SK-N-SH (cell line): ENCODE measurements at regions not wholly inside any gene's neighbourhood (a gene's known extent, or its start where the extent isn't known, plus 50 kb on each side); places are given as distances from the start of the nearest gene placed in this dataset.
"Not testable (repeated sequence)": the region's sequence is repeated elsewhere in the genome, so short reads cannot be mapped to it uniquely, and the experiment has no call there.

Experiments used
- FOXM1 ChIP-seq: IDR thresholded peaks from 2 replicates; pipeline ENCODE4 v1.4.0; 2012; ENCODE audit warnings: low read depth, mild to moderate bottlenecking
- POLR2AphosphoS5 ChIP-seq: IDR thresholded peaks from 2 replicates; pipeline ENCODE4 v1.6.1; 2012; ENCODE audit warnings: low read depth, low read length

DNA sequence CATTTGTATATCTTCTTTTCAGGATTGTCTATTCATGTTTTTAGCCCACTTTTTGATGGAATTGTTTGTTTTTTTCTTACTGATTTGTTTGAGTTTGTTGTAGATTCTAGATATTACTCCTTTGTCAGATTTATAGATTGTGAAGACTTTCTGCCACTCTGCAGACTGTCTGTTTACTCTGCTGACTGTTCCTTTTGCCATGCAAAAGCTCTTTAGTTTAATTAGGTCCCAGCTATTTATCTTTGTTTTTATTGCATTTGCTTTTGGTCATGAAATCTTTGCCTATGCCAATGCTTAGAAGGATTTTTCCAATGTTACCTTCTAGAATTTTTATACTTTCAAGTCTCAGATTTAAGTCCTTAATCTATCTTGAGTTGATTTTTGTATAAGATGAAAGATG lies 564.0 kb upstream of the NECTIN3 start:
- TF ChIP-seq FOXM1, POLR2AphosphoS5: not testable (repeated sequence)
